ENCODE measurements at regions not wholly inside any gene's neighbourhood (a gene's known extent, or its start where the extent isn't known, plus 50 kb on each side); places are given as distances from the start of the nearest gene placed in this dataset.

GRCh38 chr1:244296003-244296402 lies 155.7 kb downstream of the ADSS2 start:
- TF ChIP-seq POLR2AphosphoS5 (IDR thresholded peaks at IDR 0.05; ENCODE audit: insufficient read depth in 1 of 2, low read depth in 1 of 2) (no peak), CTCF (IDR thresholded peaks at IDR 0.05) (no peak)

Measured in vagina (tissue), 2 donors.